Endothelial cell of umbilical vein (primary cell): ENCODE measurements at regions not wholly inside any gene's neighbourhood (a gene's known extent, or its start where the extent isn't known, plus 50 kb on each side); places are given as distances from the start of the nearest gene placed in this dataset.

ENCODE experiments used
- EZH2 ChIP-seq: IDR thresholded peaks from 2 replicates; pipeline ENCODE4 v1.6.1; 2012; ENCODE audit warnings: borderline replicate concordance, low read depth, mild to moderate bottlenecking, moderate library complexity, low read length, inconsistent platforms; ENCODE audit not compliant: severe bottlenecking
- FOS ChIP-seq: IDR thresholded peaks from 2 replicates; pipeline ENCODE4 v1.6.1; 2011; ENCODE audit warnings: mild to moderate bottlenecking, low read length, moderate library complexity, borderline replicate concordance; ENCODE audit not compliant: insufficient read depth
- JUN ChIP-seq: IDR thresholded peaks from 2 replicates; pipeline ENCODE4 v1.6.1; 2011; ENCODE audit warnings: borderline replicate concordance, low read depth; ENCODE audit not compliant: insufficient read length, insufficient read depth
- MAX ChIP-seq: IDR thresholded peaks from 2 replicates; pipeline ENCODE4 v1.6.1; 2011; ENCODE audit not compliant: insufficient read depth, insufficient read length
- MYC ChIP-seq: IDR thresholded peaks from one replicate; pipeline ENCODE4 v1.6.1; 2011; ENCODE audit warnings: mild to moderate bottlenecking, low read depth, low read length
- POLR2A ChIP-seq: IDR thresholded peaks from 2 replicates; pipeline ENCODE4 v1.6.1; 2012; ENCODE audit warnings: low read depth, mild to moderate bottlenecking, control low read depth, low read length
- POLR2AphosphoS5 ChIP-seq: IDR thresholded peaks from 2 replicates; pipeline ENCODE4 v1.6.1; 2012; ENCODE audit warnings: low read depth, mild to moderate bottlenecking, control low read depth, low read length, moderate library complexity; ENCODE audit not compliant: insufficient read depth
- TF ChIP-seq, protein P1 (sequence below), 2 donors: IDR thresholded peaks; 1 replicate in 1 of 2; 2 replicates in 1 of 2; pipeline ENCODE4 v1.5.1; 2011; ENCODE audit warnings: low read length in 2 of 2, mild to moderate bottlenecking in 2 of 2, moderate library complexity in 2 of 2, control low read depth in 1 of 2, inconsistent platforms in 1 of 2, low read depth in 1 of 2; ENCODE audit not compliant: insufficient read depth in 1 of 2; ENCODE audit errors: extremely low read depth in 1 of 2

DNA sequence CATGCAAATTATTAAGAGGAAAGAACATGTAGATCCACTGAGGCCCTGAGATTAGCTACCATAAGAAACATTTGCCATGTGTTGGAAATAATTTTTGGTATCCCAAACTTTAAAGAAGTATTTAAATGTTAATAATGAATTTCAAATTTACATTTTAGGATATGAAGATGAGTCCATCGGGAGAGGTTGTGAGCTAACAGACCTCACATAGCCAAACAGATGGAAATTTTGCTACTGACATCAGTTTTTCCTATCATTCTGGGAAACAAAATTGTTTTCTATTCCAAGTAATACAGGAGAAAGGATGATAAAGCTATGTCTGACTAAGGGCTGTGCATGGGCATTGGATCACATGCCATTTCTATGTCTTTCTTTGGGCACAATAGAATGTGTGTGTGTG is 809.6 kb downstream of the TENT5A start:
- TF ChIP-seq MAX = no peak
- TF ChIP-seq, protein P1, sequence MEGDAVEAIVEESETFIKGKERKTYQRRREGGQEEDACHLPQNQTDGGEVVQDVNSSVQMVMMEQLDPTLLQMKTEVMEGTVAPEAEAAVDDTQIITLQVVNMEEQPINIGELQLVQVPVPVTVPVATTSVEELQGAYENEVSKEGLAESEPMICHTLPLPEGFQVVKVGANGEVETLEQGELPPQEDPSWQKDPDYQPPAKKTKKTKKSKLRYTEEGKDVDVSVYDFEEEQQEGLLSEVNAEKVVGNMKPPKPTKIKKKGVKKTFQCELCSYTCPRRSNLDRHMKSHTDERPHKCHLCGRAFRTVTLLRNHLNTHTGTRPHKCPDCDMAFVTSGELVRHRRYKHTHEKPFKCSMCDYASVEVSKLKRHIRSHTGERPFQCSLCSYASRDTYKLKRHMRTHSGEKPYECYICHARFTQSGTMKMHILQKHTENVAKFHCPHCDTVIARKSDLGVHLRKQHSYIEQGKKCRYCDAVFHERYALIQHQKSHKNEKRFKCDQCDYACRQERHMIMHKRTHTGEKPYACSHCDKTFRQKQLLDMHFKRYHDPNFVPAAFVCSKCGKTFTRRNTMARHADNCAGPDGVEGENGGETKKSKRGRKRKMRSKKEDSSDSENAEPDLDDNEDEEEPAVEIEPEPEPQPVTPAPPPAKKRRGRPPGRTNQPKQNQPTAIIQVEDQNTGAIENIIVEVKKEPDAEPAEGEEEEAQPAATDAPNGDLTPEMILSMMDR (IDR thresholded peaks at IDR 0.05; ENCODE audit: extremely low read depth in 1 of 2, insufficient read depth in 1 of 2, low read depth in 1 of 2, low read length in 2 of 2) = no peak
- TF ChIP-seq FOS = no peak
- no peak for TF ChIP-seq POLR2A
- no peak for TF ChIP-seq EZH2
- no peak for TF ChIP-seq JUN
- no peak for TF ChIP-seq POLR2AphosphoS5
- no peak for TF ChIP-seq MYC
